Stimulated activated naive CD8-positive, alpha-beta T cell treated with anti-CD3 and anti-CD28 coated beads, Interleukin-15, Interleukin-2, amounts not matched to agents 100 U/mL and 50 U/mL, for 24 hours (primary cell): ENCODE measurements at regions not wholly inside any gene's neighbourhood (a gene's known extent, or its start where the extent isn't known, plus 50 kb on each side); places are given as distances from the start of the nearest gene placed in this dataset.

Experiments
- ATAC-seq: fragments of 150-1000 bp; cut with Tn5 transposase; one replicate; pipeline ENCODE4 v1.10.0; 2021
- DNase-seq: peaks from one replicate; pipeline ENCODE4 v3.0.0; 2021

GRCh38 chr10:42973870-42974692 is 102.8 kb upstream of the RET start:
- ATAC-seq = no peak
- DNase-seq = no peak

GRCh38 chr10:42974693-42975002 is 102.2 kb upstream of the RET start:
- DNase-seq = no peak
- no peak for ATAC-seq

GRCh38 chr10:42975005-42975493 is 101.8 kb upstream of the RET start:
- DNase-seq = no peak
- ATAC-seq = no peak

- ATAC-seq (no peak), DNase-seq (no peak)
Measured at GRCh38 chr10:42975558-42976340, 101.1 kb upstream of the RET start.

GRCh38 chr10:42976351-42977031 is 100.4 kb upstream of the RET start:
- ATAC-seq = no peak
- no peak for DNase-seq

- DNase-seq (no peak), ATAC-seq (no peak)
Measured at GRCh38 chr10:42977032-42977416, 99.8 kb upstream of the RET start.

GRCh38 chr10:42979181-42979580 is 97.7 kb upstream of the RET start:
- no peak for ATAC-seq

GRCh38 chr10:42979721-42980467 is 97.0 kb upstream of the RET start:
- ATAC-seq (no peak), DNase-seq (no peak)

More at GRCh38 chr10:42979181-42979580, 97.7 kb upstream of the RET start:
- no peak for DNase-seq

GRCh38 chr10:42980553-42981357 is 96.1 kb upstream of the RET start:
- peak; percentile 20 for ATAC-seq
- DNase-seq = no peak

- no peak for ATAC-seq
- DNase-seq = no peak
Measured at GRCh38 chr10:42981358-42982236, 95.3 kb upstream of the RET start.

- ATAC-seq = no peak
- no peak for DNase-seq
Measured at GRCh38 chr10:42982891-42983506, 93.9 kb upstream of the RET start.

- ATAC-seq (no peak), DNase-seq (no peak)
Measured at GRCh38 chr10:42983591-42983990, 93.3 kb upstream of the RET start.

GRCh38 chr10:42984035-42984610 is 92.7 kb upstream of the RET start:
- no peak for DNase-seq
- no peak for ATAC-seq

- no peak for ATAC-seq
- no peak for DNase-seq
Measured at GRCh38 chr10:42984761-42985325, 92.0 kb upstream of the RET start.

GRCh38 chr10:42985436-42986316 is 91.2 kb upstream of the RET start:
- DNase-seq (no peak), ATAC-seq (no peak)

GRCh38 chr10:42986633-42987032 is 90.2 kb upstream of the RET start:
- ATAC-seq = no peak
- DNase-seq = no peak

- DNase-seq (no peak), ATAC-seq (no peak)
Measured at GRCh38 chr10:42987121-42987541, 89.7 kb upstream of the RET start.

GRCh38 chr10:42987575-42987974 is 89.3 kb upstream of the RET start:
- no peak for DNase-seq
- no peak for ATAC-seq
